OCI-LY1 (cell line): ENCODE measurements at regions not wholly inside any gene's neighbourhood (a gene's known extent, or its start where the extent isn't known, plus 50 kb on each side); places are given as distances from the start of the nearest gene placed in this dataset.

ENCODE experiments used
- CTCF ChIP-seq: fragments of 200-600 bp; sonication (generic), shearing (Covaris generic); IDR thresholded peaks from 2 replicates; pipeline ENCODE4 v1.5.1; 2017; ENCODE audit warnings: mild to moderate bottlenecking, antibody characterized with exemption, low read length, moderate library complexity, mixed read lengths
- EZH2 ChIP-seq: fragments of 200-600 bp; sonication (generic), shearing (Covaris generic); IDR thresholded peaks from 2 replicates; pipeline ENCODE4 v1.8.0; 2017; ENCODE audit warnings: borderline replicate concordance, mixed run types, mild to moderate bottlenecking, antibody characterized with exemption, low read length, moderate library complexity, mixed read lengths

GRCh38 chr4:163747293-163747692 lies 252.8 kb downstream of the TMA16 start:
- no peak for TF ChIP-seq CTCF
- no peak for TF ChIP-seq EZH2
